ENCODE measurements at regions not wholly inside any gene's neighbourhood (a gene's known extent, or its start where the extent isn't known, plus 50 kb on each side); places are given as distances from the start of the nearest gene placed in this dataset.

DNA sequence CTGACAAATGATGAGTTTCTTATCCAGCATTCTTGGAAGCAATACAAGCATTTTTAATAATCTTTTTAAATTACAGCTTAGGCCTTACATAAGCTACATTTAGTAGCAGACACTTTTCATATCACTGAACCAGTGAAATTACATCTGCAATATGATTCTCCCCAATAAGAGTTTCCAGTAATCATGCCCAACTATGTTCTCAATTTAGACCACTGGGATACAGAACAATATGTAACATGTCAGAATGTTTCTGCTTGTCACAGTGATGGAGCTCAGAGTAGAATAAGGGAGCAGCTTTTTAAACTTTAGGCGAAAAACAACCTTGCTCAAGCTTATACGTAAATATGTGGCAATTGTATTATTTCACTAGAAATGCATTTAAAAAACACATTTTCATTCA lies 1132.2 kb downstream of the FAT4 start:
- H3K4me3 Mint-ChIP-seq = no peak overlapping the region
- POLR2A ChIA-PET = no interaction called here
- intact Hi-C loops (cut with micrococcal nuclease) = no loop called here

DNA sequence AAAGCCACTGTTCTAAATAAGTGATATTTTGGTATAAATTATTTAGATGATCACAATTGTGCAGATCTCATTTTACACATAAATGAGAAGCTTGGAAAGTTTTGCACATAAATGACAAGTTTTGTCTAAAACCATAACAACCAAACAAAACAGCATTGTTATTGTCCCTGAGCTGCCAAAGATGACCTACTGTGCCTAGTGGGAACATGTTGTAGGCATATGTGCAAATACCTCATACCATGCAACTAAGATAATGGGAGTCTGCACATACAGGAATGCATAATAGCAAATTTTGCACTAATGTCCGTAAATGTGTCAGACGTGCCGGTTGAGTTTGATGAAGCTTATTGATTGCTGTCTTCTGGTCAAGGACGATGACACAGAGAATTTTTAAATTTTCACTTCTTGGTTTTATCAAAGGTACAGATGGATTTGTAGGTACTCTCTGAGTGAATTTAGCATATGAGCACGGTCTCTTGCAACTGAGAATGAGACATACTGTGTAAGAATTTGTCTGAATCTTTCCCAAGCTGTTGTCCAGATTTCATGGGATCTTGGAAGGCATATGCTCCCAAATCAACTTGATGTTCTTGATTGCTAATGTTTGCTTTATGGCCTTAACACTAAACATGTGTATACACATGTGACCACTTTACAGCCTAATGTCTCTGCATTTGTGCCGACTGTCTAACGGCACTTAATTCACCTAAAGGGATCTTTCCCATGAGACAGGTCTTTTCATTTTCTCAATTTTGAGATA lies 1133.5 kb downstream of the FAT4 start:
- CTCF ChIA-PET = no interaction called here
- Histone ChIP-seq H3K9ac (ENCODE audit: low read length) (no peak overlapping the region), H3K4me3 (ENCODE audit: control extremely low read depth in 1 of 5, extremely low read depth in 1 of 5, insufficient read depth in 1 of 5, low read depth in 2 of 5, low read length in 4 of 5) (no peak overlapping the region), H3K79me2 (ENCODE audit: control insufficient read depth, insufficient read depth, low read length) (no peaks in the 10 kb centered on the region), H2AFZ (ENCODE audit: insufficient read depth, low read depth, low read length, poor library complexity, severe bottlenecking) (no peak overlapping the region), H3K4me2 (replicated peaks; ENCODE audit: low read depth, low read length, poor library complexity, severe bottlenecking) (no peak overlapping the region), H3K4me1 (ENCODE audit: control insufficient read depth in 2 of 2, insufficient read depth in 2 of 2, low read length in 2 of 2) (no peaks in the 10 kb centered on the region), H3K27ac (ENCODE audit: low read length in 2 of 2) (no peak overlapping the region), H3K36me3 (replicated peaks in 1 of 2; ENCODE audit: control extremely low read depth in 1 of 2, control insufficient read depth in 1 of 2, extremely low read depth in 1 of 2, insufficient read depth in 2 of 2, low read length in 1 of 2) (no peaks in the 10 kb centered on the region), H3K9me3 (ENCODE audit: control extremely low read depth in 1 of 3, control insufficient read depth in 2 of 3, insufficient read depth in 1 of 3, low read length in 2 of 3) (no peaks in the 10 kb centered on the region), H3K27me3 (replicated peaks in 1 of 4; ENCODE audit: control extremely low read depth in 1 of 4, control insufficient read depth in 3 of 4, insufficient read depth in 4 of 4, low read length in 3 of 4) (no peaks in the 10 kb centered on the region), H4K20me1 (ENCODE audit: control insufficient read depth, insufficient read depth, low read length, poor library complexity, severe bottlenecking) (no peaks in the 10 kb centered on the region)
- DNase-seq = no peak
- no peaks in the 10 kb centered on the region for H3K27me3 Mint-ChIP-seq
- peaks cover 7% of the 10 kb centered on the region for H3K9me3 Mint-ChIP-seq (ENCODE audit: insufficient read depth)
- no peak for ATAC-seq (ENCODE audit: low read depth)
- no peaks in the 10 kb centered on the region for H3K4me1 Mint-ChIP-seq
- no peak overlapping the region for H3K4me3 Mint-ChIP-seq
- POLR2A ChIA-PET = no interaction called here
- intact Hi-C loops (cut with micrococcal nuclease) = no loop called here
- 100% methylated on average over 5 of the region's 7 CpGs for WGBS (ENCODE audit: insufficient coverage)
- TF ChIP-seq EZH2 (IDR thresholded peaks at IDR 0.05; ENCODE audit: borderline replicate concordance, insufficient read depth, low read depth, low read length, poor library complexity, severe bottlenecking) = no peak
- TF ChIP-seq, protein P1, sequence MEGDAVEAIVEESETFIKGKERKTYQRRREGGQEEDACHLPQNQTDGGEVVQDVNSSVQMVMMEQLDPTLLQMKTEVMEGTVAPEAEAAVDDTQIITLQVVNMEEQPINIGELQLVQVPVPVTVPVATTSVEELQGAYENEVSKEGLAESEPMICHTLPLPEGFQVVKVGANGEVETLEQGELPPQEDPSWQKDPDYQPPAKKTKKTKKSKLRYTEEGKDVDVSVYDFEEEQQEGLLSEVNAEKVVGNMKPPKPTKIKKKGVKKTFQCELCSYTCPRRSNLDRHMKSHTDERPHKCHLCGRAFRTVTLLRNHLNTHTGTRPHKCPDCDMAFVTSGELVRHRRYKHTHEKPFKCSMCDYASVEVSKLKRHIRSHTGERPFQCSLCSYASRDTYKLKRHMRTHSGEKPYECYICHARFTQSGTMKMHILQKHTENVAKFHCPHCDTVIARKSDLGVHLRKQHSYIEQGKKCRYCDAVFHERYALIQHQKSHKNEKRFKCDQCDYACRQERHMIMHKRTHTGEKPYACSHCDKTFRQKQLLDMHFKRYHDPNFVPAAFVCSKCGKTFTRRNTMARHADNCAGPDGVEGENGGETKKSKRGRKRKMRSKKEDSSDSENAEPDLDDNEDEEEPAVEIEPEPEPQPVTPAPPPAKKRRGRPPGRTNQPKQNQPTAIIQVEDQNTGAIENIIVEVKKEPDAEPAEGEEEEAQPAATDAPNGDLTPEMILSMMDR (IDR thresholded peaks at IDR 0.05) = no peak
- no peak overlapping the region for H3K27ac Mint-ChIP-seq

More for the DNA sequence above, 1132.2 kb downstream of the FAT4 start:
- Histone ChIP-seq H3K79me2 (ENCODE audit: control insufficient read depth, insufficient read depth, low read length) (no peaks in the 10 kb centered on the region), H3K27ac (ENCODE audit: low read length in 2 of 2) (no peak overlapping the region), H3K9ac (ENCODE audit: low read length) (no peak overlapping the region), H3K36me3 (replicated peaks in 1 of 2; ENCODE audit: control extremely low read depth in 1 of 2, control insufficient read depth in 1 of 2, extremely low read depth in 1 of 2, insufficient read depth in 2 of 2, low read length in 1 of 2) (no peaks in the 10 kb centered on the region), H3K4me1 (ENCODE audit: control insufficient read depth in 2 of 2, insufficient read depth in 2 of 2, low read length in 2 of 2) (no peaks in the 10 kb centered on the region), H2AFZ (ENCODE audit: insufficient read depth, low read depth, low read length, poor library complexity, severe bottlenecking) (no peak overlapping the region), H4K20me1 (ENCODE audit: control insufficient read depth, insufficient read depth, low read length, poor library complexity, severe bottlenecking) (no peaks in the 10 kb centered on the region), H3K27me3 (replicated peaks in 1 of 4; ENCODE audit: control extremely low read depth in 1 of 4, control insufficient read depth in 3 of 4, insufficient read depth in 4 of 4, low read length in 3 of 4) (no peaks in the 10 kb centered on the region), H3K4me2 (replicated peaks; ENCODE audit: low read depth, low read length, poor library complexity, severe bottlenecking) (no peak overlapping the region), H3K9me3 (ENCODE audit: control extremely low read depth in 1 of 3, control insufficient read depth in 2 of 3, insufficient read depth in 1 of 3, low read length in 2 of 3) (no peaks in the 10 kb centered on the region), H3K4me3 (ENCODE audit: control extremely low read depth in 1 of 5, extremely low read depth in 1 of 5, insufficient read depth in 1 of 5, low read depth in 2 of 5, low read length in 4 of 5) (no peak overlapping the region)
- ATAC-seq (ENCODE audit: low read depth) = no peak
- TF ChIP-seq, protein P1 (IDR thresholded peaks at IDR 0.05) = no peak
- TF ChIP-seq EZH2 (IDR thresholded peaks at IDR 0.05; ENCODE audit: borderline replicate concordance, insufficient read depth, low read depth, low read length, poor library complexity, severe bottlenecking) = no peak
- Mint-ChIP-seq H3K27ac (no peak overlapping the region), H3K4me1 (no peaks in the 10 kb centered on the region), H3K27me3 (no peaks in the 10 kb centered on the region), H3K9me3 (ENCODE audit: insufficient read depth) (peaks cover 6% of the 10 kb centered on the region)
- WGBS (ENCODE audit: insufficient coverage) = no CpG with 5 or more reads among the region's 2 CpGs
- DNase-seq = no peak
- CTCF ChIA-PET = no interaction called here

Data from B cell (primary cell).